ENCODE measurements at regions not wholly inside any gene's neighbourhood (a gene's known extent, or its start where the extent isn't known, plus 50 kb on each side); places are given as distances from the start of the nearest gene placed in this dataset.

DNA sequence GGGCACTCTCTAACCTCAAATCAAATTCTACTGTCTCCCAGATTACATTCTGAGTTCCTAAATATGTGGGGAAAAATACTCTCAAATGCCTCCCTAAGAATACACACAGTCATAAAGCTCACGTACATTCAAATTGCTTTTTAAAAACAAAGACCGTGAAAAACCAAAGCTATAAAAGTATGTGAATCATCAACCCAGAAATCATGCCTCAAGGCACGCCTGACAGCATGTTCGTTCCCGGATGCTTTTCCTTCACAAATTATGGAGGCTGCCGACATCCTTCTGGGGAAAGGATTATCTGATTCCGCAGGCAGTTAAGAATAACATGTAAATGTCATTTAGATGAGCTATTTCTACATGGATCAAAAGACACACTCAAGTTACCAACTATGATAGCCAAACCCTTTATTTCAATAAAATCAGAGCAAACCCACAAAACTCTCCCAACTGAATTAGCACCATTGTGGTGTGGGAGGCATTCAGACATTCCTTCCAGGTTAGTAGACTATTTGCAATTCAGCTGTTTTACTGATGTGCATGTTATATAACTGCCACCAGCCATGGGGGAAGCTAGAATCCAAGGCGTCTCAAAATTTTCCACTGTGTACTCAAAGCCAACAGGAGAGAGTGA, 398.2 kb upstream of the TRIB2 start:
- TF ChIP-seq, protein P1, sequence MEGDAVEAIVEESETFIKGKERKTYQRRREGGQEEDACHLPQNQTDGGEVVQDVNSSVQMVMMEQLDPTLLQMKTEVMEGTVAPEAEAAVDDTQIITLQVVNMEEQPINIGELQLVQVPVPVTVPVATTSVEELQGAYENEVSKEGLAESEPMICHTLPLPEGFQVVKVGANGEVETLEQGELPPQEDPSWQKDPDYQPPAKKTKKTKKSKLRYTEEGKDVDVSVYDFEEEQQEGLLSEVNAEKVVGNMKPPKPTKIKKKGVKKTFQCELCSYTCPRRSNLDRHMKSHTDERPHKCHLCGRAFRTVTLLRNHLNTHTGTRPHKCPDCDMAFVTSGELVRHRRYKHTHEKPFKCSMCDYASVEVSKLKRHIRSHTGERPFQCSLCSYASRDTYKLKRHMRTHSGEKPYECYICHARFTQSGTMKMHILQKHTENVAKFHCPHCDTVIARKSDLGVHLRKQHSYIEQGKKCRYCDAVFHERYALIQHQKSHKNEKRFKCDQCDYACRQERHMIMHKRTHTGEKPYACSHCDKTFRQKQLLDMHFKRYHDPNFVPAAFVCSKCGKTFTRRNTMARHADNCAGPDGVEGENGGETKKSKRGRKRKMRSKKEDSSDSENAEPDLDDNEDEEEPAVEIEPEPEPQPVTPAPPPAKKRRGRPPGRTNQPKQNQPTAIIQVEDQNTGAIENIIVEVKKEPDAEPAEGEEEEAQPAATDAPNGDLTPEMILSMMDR (conservative IDR thresholded peaks at IDR 0.05; ENCODE audit: low read length), result no peak
- TF ChIP-seq EZH2phosphoT487 (IDR thresholded peaks at IDR 0.05; ENCODE audit: borderline replicate concordance, low read depth, low read length), result no peak
